H9 (cell line): ENCODE measurements at regions not wholly inside any gene's neighbourhood (a gene's known extent, or its start where the extent isn't known, plus 50 kb on each side); places are given as distances from the start of the nearest gene placed in this dataset.

ENCODE experiments used
- DNase-seq: peaks from one replicate; pipeline ENCODE4 v3.0.0-alpha.2; 2017
- H2AFZ ChIP-seq: one replicate; pipeline ENCODE4 v1.6.1; 2013; ENCODE audit warnings: mild to moderate bottlenecking, low read length, control low read depth, moderate library complexity
- H2AK5ac ChIP-seq: 2 replicates; pipeline ENCODE4 v1.6.1; 2013; ENCODE audit warnings: low read length, control low read depth, mixed read lengths; ENCODE audit not compliant: insufficient read length
- H2BK120ac ChIP-seq: one replicate; pipeline ENCODE4 v1.6.1; 2013; ENCODE audit warnings: low read depth, mild to moderate bottlenecking, low read length, control low read depth, inconsistent platforms; ENCODE audit not compliant: poor library complexity, severe bottlenecking
- H2BK12ac ChIP-seq: 2 replicates; pipeline ENCODE4 v1.6.1; 2013; ENCODE audit warnings: low read length, control low read depth, mixed read lengths, low read depth; ENCODE audit not compliant: insufficient read length
- H2BK15ac ChIP-seq: 2 replicates; pipeline ENCODE4 v1.6.1; 2013; ENCODE audit warnings: low read depth, low read length, control low read depth
- H2BK20ac ChIP-seq: one replicate; pipeline ENCODE4 v1.6.1; 2013; ENCODE audit warnings: low read depth, mild to moderate bottlenecking, low read length, control low read depth, inconsistent platforms; ENCODE audit not compliant: poor library complexity, severe bottlenecking
- H2BK5ac ChIP-seq: 2 replicates; pipeline ENCODE4 v1.6.1; 2013; ENCODE audit warnings: low read length, control low read depth, mixed read lengths; ENCODE audit not compliant: insufficient read length
- H3K14ac ChIP-seq: 2 replicates; pipeline ENCODE4 v1.6.1; 2013; ENCODE audit warnings: low read length, control low read depth; ENCODE audit not compliant: insufficient read depth
- H3K18ac ChIP-seq: 2 replicates; pipeline ENCODE4 v1.6.1; 2013; ENCODE audit warnings: low read depth, mild to moderate bottlenecking, mixed read lengths, low read length, control low read depth; ENCODE audit not compliant: insufficient read length
- H3K23ac ChIP-seq: 2 replicates; pipeline ENCODE4 v1.6.1; 2013; ENCODE audit warnings: low read length, control low read depth, mixed read lengths, low read depth; ENCODE audit not compliant: insufficient read length
- H3K23me2 ChIP-seq: 2 replicates; pipeline ENCODE4 v1.6.1; 2013; ENCODE audit warnings: low read depth, mild to moderate bottlenecking, mixed read lengths, low read length, control low read depth; ENCODE audit not compliant: insufficient read length, poor library complexity, severe bottlenecking
- H3K27ac ChIP-seq: 2 replicates; pipeline ENCODE4 v1.5.1; 2013; ENCODE audit warnings: low read length, control low read depth, mixed read lengths, low read depth; ENCODE audit not compliant: insufficient read length
- H3K27me3 ChIP-seq: 2 replicates; pipeline ENCODE4 v1.6.1; 2013; ENCODE audit warnings: low read length, control low read depth, inconsistent platforms; ENCODE audit not compliant: insufficient read depth
- H3K4ac ChIP-seq: 2 replicates; pipeline ENCODE4 v1.6.1; 2013; ENCODE audit warnings: low read depth, mild to moderate bottlenecking, control low read depth, inconsistent platforms, low read length, moderate library complexity
- H3K4me1 ChIP-seq: 2 replicates; pipeline ENCODE4 v1.6.1; 2013; ENCODE audit warnings: low read length, control low read depth, inconsistent platforms; ENCODE audit not compliant: insufficient read depth
- H3K4me2 ChIP-seq: 2 replicates; pipeline ENCODE4 v1.6.1; 2013; ENCODE audit warnings: low read length, control low read depth, mixed read lengths; ENCODE audit not compliant: insufficient read length, insufficient read depth
- H3K56ac ChIP-seq: 2 replicates; pipeline ENCODE4 v1.6.1; 2013; ENCODE audit warnings: low read depth, mild to moderate bottlenecking, mixed read lengths, low read length, control low read depth; ENCODE audit not compliant: insufficient read length
- H3K79me1 ChIP-seq: 2 replicates; pipeline ENCODE4 v1.6.1; 2013; ENCODE audit warnings: low read depth, mild to moderate bottlenecking, moderate library complexity, low read length, control low read depth, inconsistent platforms; ENCODE audit not compliant: insufficient read depth, poor library complexity, severe bottlenecking
- H3K79me2 ChIP-seq: 2 replicates; pipeline ENCODE4 v1.6.1; 2013; ENCODE audit warnings: low read length, control low read depth, inconsistent platforms; ENCODE audit not compliant: insufficient read depth
- H3K9ac ChIP-seq: 2 replicates; pipeline ENCODE4 v1.6.1; 2013; ENCODE audit warnings: low read length, control low read depth, mixed read lengths; ENCODE audit not compliant: insufficient read length; ENCODE audit errors: extremely low read depth
- H3K9me3 ChIP-seq: one replicate; pipeline ENCODE4 v1.6.1; 2013; ENCODE audit warnings: low read depth, low read length, inconsistent platforms; ENCODE audit not compliant: control insufficient read depth
- H3T11ph ChIP-seq: one replicate; pipeline ENCODE4 v1.6.1; 2013; ENCODE audit warnings: mild to moderate bottlenecking, low read length, control low read depth, inconsistent platforms
- H4K20me1 ChIP-seq: one replicate; pipeline ENCODE4 v1.6.1; 2013; ENCODE audit not compliant: control insufficient read depth, insufficient read length, insufficient read depth
- H4K5ac ChIP-seq: 2 replicates; pipeline ENCODE4 v1.6.1; 2013; ENCODE audit warnings: low read depth, mild to moderate bottlenecking, mixed read lengths, low read length, control low read depth; ENCODE audit not compliant: insufficient read length
- H4K8ac ChIP-seq: replicated peaks from 2 replicates; pipeline ENCODE4 v1.6.1; 2013; ENCODE audit warnings: low read length, control low read depth, mixed read lengths, low read depth; ENCODE audit not compliant: insufficient read length
- H4K91ac ChIP-seq: 2 replicates; pipeline ENCODE4 v1.6.1; 2013; ENCODE audit warnings: low read depth, mild to moderate bottlenecking, moderate library complexity, mixed read lengths, low read length, control low read depth; ENCODE audit not compliant: insufficient read length
- H3K27ac Mint-ChIP-seq, 3 experiments: 2 replicates in 2 of 3; 3 replicates in 1 of 3; pipeline ENCODE4 v1.8.0; 2020 to 2021; ENCODE audit warnings: mixed read lengths in 3 of 3, mild to moderate bottlenecking in 1 of 3, moderate library complexity in 1 of 3
- H3K27me3 Mint-ChIP-seq: 2 replicates; pipeline ENCODE4 v1.8.0; 2021; ENCODE audit warnings: low read depth, mild to moderate bottlenecking, moderate library complexity, mixed read lengths
- H3K36me3 Mint-ChIP-seq, 3 experiments: 2 replicates in 2 of 3; 3 replicates in 1 of 3; pipeline ENCODE4 v1.8.0; 2020 to 2021; ENCODE audit warnings: low read depth in 3 of 3, mixed read lengths in 3 of 3; ENCODE audit not compliant: insufficient read depth in 1 of 3
- H3K4me1 Mint-ChIP-seq, 2 experiments: 2 replicates each; pipeline ENCODE4 v1.8.0; 2020; ENCODE audit warnings: mixed read lengths in 2 of 2
- H3K4me3 Mint-ChIP-seq, 2 experiments: 2 replicates in 1 of 2; 3 replicates in 1 of 2; pipeline ENCODE4 v1.8.0; 2020 to 2021; ENCODE audit warnings: mild to moderate bottlenecking in 2 of 2, mixed read lengths in 2 of 2, moderate library complexity in 1 of 2
- H3K9me3 Mint-ChIP-seq, 2 experiments: 2 replicates in 1 of 2; 3 replicates in 1 of 2; pipeline ENCODE4 v1.8.0; 2020; ENCODE audit warnings: mild to moderate bottlenecking in 2 of 2, mixed read lengths in 2 of 2, moderate library complexity in 1 of 2
- WGBS: extraction: QIAGEN DNeasy Blood & Tissue Kit; methylation state at CpG from one replicate; pipeline ENCODE4 v1.1.7; 2013; ENCODE audit warnings: missing lambda C conversion rate, low lambda C conversion rate, mixed read lengths; ENCODE audit not compliant: insufficient read length; ENCODE audit errors: extremely low coverage; 5-methylcytosine and 5-hydroxymethylcytosine counted together
- TF ChIP-seq, protein P1 (sequence below): fragments of 200-600 bp; sonication (generic); conservative IDR thresholded peaks from 3 replicates; pipeline ENCODE4 v1.8.0; 2021; ENCODE audit warnings: antibody characterized with exemption, mild to moderate bottlenecking

GRCh38 chr6:3958255-3958654 is 109.1 kb downstream of the FAM50B start:
- Histone ChIP-seq H4K5ac (no peak overlapping the region), H3K27me3 (no peaks in the 10 kb centered on the region), H2BK120ac (no peak overlapping the region), H2AK5ac (no peak overlapping the region), H3K23me2 (no peaks in the 10 kb centered on the region), H3K56ac (no peak overlapping the region), H3K9me3 (no peaks in the 10 kb centered on the region), H3K79me2 (no peaks in the 10 kb centered on the region), H3K23ac (no peak overlapping the region), H2BK12ac (no peak overlapping the region), H2BK15ac (no peak overlapping the region), H3K4me1 (no peaks in the 10 kb centered on the region), H4K20me1 (no peaks in the 10 kb centered on the region), H3K18ac (no peak overlapping the region), H3K79me1 (no peaks in the 10 kb centered on the region), H3K4ac (no peak overlapping the region), H3K9ac (no peak overlapping the region), H3K14ac (no peak overlapping the region), H3K27ac (no peak overlapping the region), H3T11ph (no peak overlapping the region), H2AFZ (no peak overlapping the region), H2BK5ac (no peak overlapping the region), H4K91ac (no peak overlapping the region), H4K8ac (no peak overlapping the region), H2BK20ac (no peak overlapping the region), H3K4me2 (no peak overlapping the region)
- TF ChIP-seq, protein P1, sequence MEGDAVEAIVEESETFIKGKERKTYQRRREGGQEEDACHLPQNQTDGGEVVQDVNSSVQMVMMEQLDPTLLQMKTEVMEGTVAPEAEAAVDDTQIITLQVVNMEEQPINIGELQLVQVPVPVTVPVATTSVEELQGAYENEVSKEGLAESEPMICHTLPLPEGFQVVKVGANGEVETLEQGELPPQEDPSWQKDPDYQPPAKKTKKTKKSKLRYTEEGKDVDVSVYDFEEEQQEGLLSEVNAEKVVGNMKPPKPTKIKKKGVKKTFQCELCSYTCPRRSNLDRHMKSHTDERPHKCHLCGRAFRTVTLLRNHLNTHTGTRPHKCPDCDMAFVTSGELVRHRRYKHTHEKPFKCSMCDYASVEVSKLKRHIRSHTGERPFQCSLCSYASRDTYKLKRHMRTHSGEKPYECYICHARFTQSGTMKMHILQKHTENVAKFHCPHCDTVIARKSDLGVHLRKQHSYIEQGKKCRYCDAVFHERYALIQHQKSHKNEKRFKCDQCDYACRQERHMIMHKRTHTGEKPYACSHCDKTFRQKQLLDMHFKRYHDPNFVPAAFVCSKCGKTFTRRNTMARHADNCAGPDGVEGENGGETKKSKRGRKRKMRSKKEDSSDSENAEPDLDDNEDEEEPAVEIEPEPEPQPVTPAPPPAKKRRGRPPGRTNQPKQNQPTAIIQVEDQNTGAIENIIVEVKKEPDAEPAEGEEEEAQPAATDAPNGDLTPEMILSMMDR, result no peak
- H3K27ac Mint-ChIP-seq, result no peak overlapping the region
- peaks cover 4 to 5% of the 10 kb centered on the region in 2 experiments; a peak in 3 of 4 replicates for H3K4me1 Mint-ChIP-seq
- no peaks in the 10 kb centered on the region; a peak in 1 of 7 replicates for H3K36me3 Mint-ChIP-seq
- H3K4me3 Mint-ChIP-seq, result no peak overlapping the region
- no CpG with 5 or more reads among the region's 7 CpGs for WGBS
- H3K27me3 Mint-ChIP-seq, result no peaks in the 10 kb centered on the region
- H3K9me3 Mint-ChIP-seq, result peaks cover 0 to 3% of the 10 kb centered on the region in 2 experiments; a peak in 2 of 5 replicates
- DNase-seq, result no peak
